ENCODE measurements at regions not wholly inside any gene's neighbourhood (a gene's known extent, or its start where the extent isn't known, plus 50 kb on each side); places are given as distances from the start of the nearest gene placed in this dataset.

GRCh38 chr2:6730649-6731532, 134.8 kb downstream of the CMPK2 start:
- Histone ChIP-seq H3K4me2 (ENCODE audit: low read length) (no peak overlapping the region), H3F3A (ENCODE audit: insufficient read depth, low read length, poor library complexity, severe bottlenecking) (no peaks in the 10 kb centered on the region), H3K27ac (ENCODE audit: low read length) (no peak overlapping the region), H4K20me1 (ENCODE audit: insufficient read depth) (no peaks in the 10 kb centered on the region), H3K36me3 (ENCODE audit: insufficient read depth, low read length) (no peaks in the 10 kb centered on the region), H3K4me3 (ENCODE audit: low read length) (no peak overlapping the region), H3K79me2 (replicated peaks; ENCODE audit: insufficient read depth, low read length) (no peaks in the 10 kb centered on the region), H2AFZ (ENCODE audit: low read depth, low read length) (no peak overlapping the region), H3K9me2 (ENCODE audit: insufficient read depth, low read length) (no peaks in the 10 kb centered on the region), H3K9me3 (ENCODE audit: low read length) (no peaks in the 10 kb centered on the region), H3K9ac (ENCODE audit: low read length) (no peak overlapping the region), H3K27me3 (ENCODE audit: insufficient read depth, low read depth, low read length) (no peaks in the 10 kb centered on the region)
- TF ChIP-seq TAF1 (IDR thresholded peaks at IDR 0.05; ENCODE audit: low read depth) (no peak), SMC3 (conservative IDR thresholded peaks at IDR 0.05; ENCODE audit: poor library complexity) (no peak), CTCF (IDR thresholded peaks at IDR 0.05; ENCODE audit: poor library complexity, severe bottlenecking) (no peak), RAD21 (conservative IDR thresholded peaks at IDR 0.05) (no peak), REST (IDR thresholded peaks at IDR 0.05; ENCODE audit: borderline replicate concordance) (no peak), EP300 (conservative IDR thresholded peaks at IDR 0.05; ENCODE audit: poor library complexity, severe bottlenecking) (no peak), MXI1 (conservative IDR thresholded peaks at IDR 0.05; ENCODE audit: poor library complexity, severe bottlenecking) (no peak), EZH2 (IDR thresholded peaks at IDR 0.05; ENCODE audit: borderline replicate concordance, insufficient read depth, low read length, poor library complexity, severe bottlenecking) (no peak), POLR2AphosphoS5 (IDR thresholded peaks at IDR 0.05) (no peak)

- Histone ChIP-seq H3K9me2 (ENCODE audit: insufficient read depth, low read length) (no peaks in the 10 kb centered on the region), H3K27ac (ENCODE audit: low read length) (no peak overlapping the region), H3K9me3 (ENCODE audit: low read length) (no peaks in the 10 kb centered on the region), H3K79me2 (replicated peaks; ENCODE audit: insufficient read depth, low read length) (no peaks in the 10 kb centered on the region), H3K27me3 (ENCODE audit: insufficient read depth, low read depth, low read length) (no peaks in the 10 kb centered on the region), H3K36me3 (ENCODE audit: insufficient read depth, low read length) (no peaks in the 10 kb centered on the region), H3K4me3 (ENCODE audit: low read length) (no peak overlapping the region), H3K9ac (ENCODE audit: low read length) (no peak overlapping the region), H2AFZ (ENCODE audit: low read depth, low read length) (no peak overlapping the region), H4K20me1 (ENCODE audit: insufficient read depth) (no peaks in the 10 kb centered on the region), H3K4me2 (ENCODE audit: low read length) (no peak overlapping the region), H3F3A (ENCODE audit: insufficient read depth, low read length, poor library complexity, severe bottlenecking) (no peaks in the 10 kb centered on the region)
- TF ChIP-seq EZH2 (IDR thresholded peaks at IDR 0.05; ENCODE audit: borderline replicate concordance, insufficient read depth, low read length, poor library complexity, severe bottlenecking) (no peak), TAF1 (IDR thresholded peaks at IDR 0.05; ENCODE audit: low read depth) (no peak), SMC3 (conservative IDR thresholded peaks at IDR 0.05; ENCODE audit: poor library complexity) (no peak), MXI1 (conservative IDR thresholded peaks at IDR 0.05; ENCODE audit: poor library complexity, severe bottlenecking) (no peak), POLR2AphosphoS5 (IDR thresholded peaks at IDR 0.05) (no peak), REST (IDR thresholded peaks at IDR 0.05; ENCODE audit: borderline replicate concordance) (no peak), CTCF (IDR thresholded peaks at IDR 0.05; ENCODE audit: poor library complexity, severe bottlenecking) (no peak), RAD21 (conservative IDR thresholded peaks at IDR 0.05) (no peak), EP300 (conservative IDR thresholded peaks at IDR 0.05; ENCODE audit: poor library complexity, severe bottlenecking) (no peak)
Observed at GRCh38 chr2:6739547-6739946, 126.2 kb downstream of the CMPK2 start.

Measured in neural cell (in vitro differentiated cells).